ENCODE measurements at regions not wholly inside any gene's neighbourhood (a gene's known extent, or its start where the extent isn't known, plus 50 kb on each side); places are given as distances from the start of the nearest gene placed in this dataset.
"Not testable (repeated sequence)": the region's sequence is repeated elsewhere in the genome, so short reads cannot be mapped to it uniquely, and the experiment has no call there.

DNA sequence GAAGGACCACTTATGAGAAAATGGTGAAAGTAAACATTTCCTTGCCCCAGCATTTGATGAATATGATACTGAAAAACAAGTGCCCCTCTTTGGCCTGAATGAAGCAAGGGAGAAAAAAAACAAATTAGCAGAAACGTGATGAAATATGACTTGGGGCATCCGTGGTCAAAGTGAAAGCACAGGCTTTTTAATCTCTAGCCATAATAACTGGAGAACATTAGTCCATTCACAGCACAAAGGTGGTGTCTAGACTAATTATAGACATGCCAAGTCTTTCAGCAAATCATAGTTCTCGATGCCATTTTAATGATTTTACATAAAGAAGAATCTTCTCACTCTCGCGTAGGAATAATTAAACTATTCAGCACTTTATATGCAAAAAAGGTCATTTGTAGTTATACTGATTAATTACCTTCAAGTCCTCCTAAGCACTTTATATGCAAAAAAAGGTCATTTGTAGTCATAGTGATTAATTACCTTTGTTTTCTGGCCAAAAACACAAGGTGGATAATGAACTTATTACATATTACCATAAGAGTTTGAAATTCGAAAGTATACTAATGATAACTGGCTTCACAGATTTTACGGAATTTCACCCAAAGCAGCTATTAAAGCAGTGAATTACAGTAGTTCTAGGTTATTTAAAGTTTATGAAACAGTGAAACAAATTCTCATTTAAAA lies 121.6 kb downstream of the ZNF22 start:
- not testable (repeated sequence) for DNase-seq

DNA sequence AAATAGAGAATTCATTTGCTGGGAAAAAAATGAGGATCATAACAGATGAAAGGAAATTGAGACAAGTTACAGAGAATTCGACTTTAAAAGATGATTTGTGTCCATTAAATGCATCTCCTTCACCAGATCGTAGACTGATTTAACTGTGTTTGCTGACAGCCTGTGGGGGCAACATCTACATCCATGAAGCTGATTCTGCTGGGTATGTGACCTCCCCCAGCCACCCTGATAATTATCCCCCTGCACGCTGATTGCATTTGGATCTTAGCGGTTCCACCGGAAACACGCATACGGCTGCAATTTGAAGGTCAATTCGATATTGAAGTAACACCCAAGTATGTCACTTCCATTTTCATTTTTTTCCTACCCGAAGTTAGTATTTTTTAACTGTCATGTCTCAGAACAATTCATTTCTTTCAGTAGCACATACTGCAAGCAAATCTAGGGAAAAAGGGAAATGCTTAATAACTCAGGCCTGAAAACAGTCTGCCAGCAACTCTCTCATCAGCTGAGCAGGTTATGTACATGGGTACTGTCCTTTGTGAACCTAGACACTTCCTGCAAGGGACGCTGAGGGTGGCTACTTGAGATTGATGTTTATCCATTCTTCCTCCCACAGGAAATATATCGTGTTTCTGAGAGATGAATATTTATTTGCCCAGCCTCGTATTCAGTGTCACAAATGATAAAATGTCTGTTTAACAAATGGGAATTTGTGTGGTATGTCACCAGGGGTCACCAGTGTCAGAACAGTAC lies 134.9 kb downstream of the ZNF22 start:
- no peak for DNase-seq

DNA sequence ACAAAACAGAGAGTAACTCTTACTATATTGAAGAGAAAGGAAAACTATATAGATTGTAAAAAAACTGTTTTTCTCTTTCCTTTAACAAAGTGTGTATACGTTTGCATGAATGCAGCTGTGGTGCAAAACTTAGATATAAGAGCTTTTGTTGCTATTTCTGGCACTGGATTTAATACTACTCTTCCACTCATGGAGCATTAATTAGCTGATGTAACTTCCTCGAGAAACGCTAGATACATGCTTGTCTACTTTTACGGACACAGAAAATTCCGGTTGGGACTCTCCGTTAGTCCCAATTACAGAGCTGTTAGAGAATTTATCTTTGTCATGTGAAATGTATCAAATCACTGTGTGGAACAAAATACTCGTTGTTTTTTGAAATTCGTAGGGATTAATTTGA lies 135.5 kb downstream of the ZNF22 start:
- DNase-seq: no peak

DNA sequence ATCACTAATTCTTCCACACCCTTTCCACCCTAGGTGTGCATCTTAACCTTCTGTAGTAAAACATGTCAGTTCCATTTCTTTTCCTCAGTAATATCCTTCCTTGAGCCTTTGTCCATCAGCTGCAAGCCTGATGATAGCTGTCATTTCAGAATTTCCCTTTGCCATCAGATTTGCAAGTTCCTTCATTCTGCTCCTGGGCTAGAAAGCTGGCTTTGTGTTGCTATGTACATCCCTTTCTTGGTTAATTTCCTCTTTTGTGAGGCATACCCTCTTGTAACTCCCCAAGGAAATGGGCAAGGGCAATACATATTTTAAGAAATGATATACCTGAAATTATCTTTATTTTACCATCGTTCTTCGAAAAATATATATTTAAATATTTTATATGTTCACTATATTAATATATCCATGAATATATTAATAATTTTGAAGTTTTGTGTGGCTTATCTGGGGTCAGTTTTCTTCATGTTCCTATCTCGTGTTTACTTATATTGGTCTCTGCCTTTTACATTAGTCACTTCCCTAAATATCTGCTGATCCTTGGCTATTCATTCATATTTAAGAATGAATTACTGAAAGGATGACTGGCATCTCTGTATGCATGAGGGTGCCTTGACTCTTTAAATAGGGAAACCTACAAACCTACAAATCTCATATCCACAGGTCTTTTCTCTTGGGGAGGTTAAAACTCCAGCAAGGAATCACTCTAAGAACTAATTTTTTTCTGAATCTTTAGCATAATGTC lies 143.8 kb downstream of the ZNF22 start:
- DNase-seq: no peak

DNA sequence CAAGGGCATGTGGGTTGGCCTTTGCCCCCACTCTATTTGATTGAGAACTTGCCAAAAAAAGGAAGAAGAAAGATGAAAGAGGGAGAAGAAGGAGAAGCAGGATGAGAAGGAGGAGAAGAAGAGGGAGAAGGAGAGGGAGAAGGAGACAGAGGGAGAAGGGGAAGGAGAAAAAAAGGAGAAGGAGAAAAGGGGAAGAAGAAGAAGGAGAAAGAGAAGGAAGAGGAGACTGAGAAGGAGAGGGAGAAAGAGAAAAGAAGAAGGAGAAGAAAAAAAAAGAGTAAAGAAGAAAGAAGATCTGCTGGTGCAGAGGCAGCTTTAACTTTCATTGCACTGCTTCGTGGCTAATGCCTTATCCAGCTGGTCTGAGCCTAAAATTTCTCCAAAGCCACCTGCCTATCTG lies 144.4 kb downstream of the ZNF22 start:
- DNase-seq: not testable (repeated sequence)

DNA sequence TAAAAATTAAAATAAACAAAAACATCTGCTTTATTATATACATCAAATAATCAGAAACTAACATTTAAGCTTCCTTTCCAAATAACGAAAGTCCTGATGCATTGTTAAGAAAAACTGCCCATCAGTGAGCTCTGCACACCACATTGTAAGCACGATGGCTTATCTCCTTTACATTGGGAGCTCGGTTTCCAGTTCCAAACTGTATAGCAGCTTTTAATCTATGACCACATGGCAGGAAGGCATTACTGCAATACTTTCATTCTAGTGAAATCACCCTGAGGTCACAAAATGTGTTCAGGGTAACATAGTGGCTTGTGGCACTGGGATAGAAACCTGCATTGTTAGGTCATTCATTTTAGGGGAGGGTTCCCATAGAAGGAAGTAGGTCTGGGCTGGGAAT lies 146.3 kb downstream of the ZNF22 start:
- no peak for DNase-seq

DNA sequence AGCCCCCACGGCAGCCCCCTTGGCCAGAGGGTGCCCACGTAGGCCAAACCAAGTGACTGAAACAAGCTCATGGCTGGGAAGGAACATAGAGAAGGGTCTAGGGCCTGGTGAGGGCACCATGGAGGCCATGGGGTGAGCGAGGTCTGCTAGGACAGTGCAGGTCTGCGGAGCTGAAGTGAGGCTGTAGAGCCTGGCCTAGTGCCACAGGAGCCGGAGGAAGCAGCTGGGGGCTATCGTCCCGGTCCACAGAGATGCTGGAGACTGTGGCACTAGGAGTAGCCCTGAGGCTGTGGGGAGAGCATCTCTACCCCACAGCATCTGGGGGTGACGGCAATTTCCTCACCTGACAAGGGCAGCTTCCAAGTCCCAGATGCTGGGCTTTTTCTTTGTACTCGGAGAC lies 150.3 kb downstream of the ZNF22 start:
- DNase-seq: no peak

DNA sequence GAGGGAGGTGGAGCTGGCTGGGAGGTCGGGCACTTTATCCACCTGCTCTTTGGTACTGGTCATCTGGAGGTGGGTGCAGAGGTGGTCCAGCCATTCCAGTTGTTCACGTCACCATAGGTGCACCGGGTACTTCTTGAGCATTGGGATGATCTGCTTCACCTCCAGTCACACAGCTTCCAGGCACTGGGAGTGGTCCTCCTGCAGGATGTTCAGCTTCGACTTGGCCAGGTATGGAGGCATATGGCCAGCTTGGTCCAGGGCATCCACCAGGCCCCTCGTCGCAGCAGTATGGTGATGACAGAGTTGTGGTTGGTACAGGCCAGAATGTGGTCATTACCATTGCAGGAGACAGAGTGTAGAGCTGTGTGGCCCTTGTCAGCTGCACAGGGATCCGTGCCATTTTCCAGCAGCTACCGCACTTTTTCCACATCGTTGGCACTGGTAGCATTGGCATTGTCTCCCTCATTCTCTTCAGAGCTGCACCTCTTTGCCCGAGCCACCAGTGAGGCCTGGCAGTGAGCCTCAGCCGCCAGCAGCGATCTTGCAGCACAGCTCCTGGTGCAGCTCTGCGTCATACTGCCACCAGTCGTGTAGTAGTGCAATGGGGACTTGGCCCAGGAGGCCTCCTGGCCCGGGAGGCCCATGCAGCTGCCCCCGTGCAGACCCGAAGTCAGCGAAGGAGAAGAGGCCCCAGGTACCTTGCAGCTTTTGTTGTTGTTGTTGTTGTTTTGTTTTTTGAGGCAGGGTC lies 150.9 kb downstream of the ZNF22 start:
- DNase-seq: no peak

DNA sequence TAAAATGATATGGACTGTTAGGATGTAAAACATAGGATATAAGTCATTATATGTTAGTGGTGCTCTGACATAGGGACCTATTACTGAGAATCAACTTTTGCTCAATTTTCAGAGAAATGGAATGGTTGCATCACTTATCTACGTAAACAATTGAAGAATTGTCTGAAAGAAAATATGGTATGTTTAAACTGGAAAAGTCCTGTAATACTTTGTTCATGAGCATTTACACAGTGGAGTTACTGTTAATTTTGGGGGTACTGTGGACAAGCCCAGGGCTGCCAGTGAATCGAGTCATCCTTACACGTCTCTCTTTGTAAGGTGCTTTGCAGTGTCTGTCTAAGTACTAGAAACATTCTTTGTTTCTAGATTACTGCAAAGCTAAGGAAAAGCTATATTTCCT lies 152.0 kb downstream of the ZNF22 start:
- DNase-seq: no peak

DNA sequence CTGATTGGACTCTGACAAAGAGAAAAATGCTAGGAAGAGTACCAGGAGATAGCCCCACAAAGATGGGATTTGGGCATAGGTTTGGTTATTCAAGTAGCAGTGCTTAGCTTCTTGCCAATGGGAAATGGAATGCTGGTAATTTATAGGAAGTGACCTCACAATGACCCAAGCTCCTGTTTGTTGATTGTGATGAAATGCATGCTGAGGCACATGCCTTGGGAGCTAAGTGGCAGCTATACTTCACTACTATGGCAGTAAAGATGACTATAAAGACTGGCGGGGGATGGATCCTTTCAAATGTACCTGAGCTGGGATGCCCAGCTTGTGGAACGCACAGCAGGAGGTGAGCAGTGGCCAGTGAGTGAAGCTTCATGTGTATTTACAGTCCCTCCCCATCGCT lies 153.8 kb downstream of the ZNF22 start:
- no peak for DNase-seq

DNA sequence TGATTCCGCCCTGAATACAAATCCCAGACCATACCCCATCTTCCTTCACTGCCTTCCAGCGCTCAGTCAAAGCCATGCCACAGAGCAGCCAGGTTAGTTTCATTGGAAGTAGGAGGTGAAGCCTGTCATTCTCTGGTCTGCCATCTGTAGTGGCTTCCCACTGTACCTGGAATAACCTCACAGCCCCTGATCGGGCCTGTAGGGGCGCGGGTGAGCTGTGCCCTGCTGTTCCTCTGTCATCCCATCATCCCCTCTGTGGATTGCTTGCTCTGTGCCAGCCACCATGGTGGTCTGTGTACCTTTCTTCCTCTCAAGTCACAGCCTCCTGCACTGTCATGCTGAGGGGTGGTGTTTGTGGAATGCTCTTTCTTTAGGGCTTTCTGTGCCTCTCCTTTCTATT lies 155.1 kb downstream of the ZNF22 start:
- DNase-seq: no peak

DNA sequence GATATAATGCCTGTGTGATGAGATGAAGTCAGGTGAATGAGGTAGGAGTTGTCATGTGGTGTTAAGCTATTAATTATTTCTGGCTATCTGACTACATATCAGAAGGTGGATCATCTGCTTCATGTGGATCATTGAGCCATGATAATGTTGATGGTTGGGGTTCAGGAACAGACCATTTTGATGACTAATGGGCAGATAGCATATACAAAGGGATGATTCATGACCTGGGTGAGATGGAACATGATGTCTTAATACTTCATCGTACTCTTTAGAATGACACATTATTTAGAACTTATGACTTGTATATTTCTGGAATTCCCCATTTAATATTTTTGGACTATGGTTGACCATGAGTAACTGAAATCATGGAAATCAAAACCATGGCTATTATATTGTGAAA lies 155.1 kb downstream of the OR13A1 start:
- DNase-seq: no peak

DNA sequence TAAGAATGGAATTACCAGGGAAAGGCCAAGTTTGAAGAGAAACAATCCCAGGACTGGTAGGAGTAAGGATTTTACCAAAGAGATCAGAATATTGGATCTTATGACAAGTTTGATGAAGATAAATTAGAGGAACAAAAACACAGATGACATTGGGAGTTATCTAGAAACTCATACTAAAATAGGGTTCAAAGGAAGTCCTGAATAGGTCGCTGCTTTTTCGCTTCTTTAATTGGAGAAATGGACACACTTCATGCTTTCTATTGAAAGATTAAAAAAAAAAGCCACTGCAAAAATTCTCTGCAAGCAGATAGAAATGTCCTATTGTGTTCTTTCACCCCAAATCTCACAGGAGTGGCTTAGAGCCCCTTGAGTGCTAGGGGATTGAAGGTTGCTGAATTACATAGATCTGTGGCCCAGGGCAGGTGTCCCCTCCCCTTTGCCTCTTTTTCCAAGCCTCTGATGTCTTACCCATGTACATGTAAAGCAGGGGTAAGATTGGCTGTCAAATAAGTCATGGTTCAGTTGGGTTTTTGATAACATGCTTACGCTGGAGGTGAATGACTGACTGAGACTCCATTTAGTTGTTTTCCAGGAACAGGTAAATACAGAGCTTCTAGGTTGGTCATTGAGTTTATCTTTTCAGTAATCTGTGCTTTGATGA lies 152.0 kb downstream of the OR13A1 start:
- DNase-seq: no peak

DNA sequence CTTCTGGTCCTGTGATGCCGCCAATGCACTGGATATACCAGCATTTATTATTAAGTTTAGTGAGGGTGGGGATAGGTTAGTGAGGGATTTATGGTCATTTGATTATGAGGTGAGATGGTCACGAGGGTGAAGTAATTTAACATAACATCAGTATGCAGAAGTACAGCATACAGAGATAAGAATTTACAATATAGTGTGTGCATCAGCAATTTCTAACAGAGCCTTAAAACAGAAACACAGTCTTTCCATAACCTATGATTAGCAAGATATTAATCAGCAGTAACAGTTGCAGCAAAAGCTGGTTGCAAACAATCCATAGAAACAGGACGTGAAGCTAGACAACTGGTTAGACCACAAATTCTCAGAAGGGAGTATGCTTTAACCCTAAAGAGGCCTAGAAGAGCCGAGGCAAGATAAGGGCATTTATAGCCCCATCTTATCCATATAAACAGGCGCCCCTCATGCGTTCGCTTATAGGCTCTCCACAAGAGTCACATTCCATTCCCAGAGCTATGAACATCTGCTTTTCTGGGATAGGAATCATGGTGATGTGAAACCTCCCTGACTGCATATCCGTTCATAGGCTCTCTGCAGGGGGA lies 139.8 kb downstream of the OR13A1 start:
- DNase-seq: not testable (repeated sequence)

DNA sequence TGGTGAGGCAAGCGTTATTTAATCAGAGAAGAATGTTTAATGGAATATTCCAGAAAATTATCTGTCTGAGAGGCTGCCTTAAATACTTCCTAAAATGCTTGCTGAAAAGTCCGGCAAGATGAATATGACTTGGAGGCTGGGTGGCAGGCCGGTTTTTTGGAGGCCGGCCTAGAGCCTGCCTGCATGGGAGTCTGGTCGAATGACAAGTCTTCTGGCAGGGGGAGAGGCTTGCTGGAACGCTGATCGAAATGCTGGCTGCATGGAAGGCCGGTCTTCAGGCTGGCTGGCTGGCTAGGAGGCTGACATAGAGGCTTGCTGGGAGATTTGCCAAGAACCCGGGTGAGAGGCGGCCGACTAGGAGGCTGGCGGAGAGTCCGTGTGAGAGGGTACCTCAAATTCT lies 135.7 kb downstream of the OR13A1 start:
- no peak for DNase-seq

DNA sequence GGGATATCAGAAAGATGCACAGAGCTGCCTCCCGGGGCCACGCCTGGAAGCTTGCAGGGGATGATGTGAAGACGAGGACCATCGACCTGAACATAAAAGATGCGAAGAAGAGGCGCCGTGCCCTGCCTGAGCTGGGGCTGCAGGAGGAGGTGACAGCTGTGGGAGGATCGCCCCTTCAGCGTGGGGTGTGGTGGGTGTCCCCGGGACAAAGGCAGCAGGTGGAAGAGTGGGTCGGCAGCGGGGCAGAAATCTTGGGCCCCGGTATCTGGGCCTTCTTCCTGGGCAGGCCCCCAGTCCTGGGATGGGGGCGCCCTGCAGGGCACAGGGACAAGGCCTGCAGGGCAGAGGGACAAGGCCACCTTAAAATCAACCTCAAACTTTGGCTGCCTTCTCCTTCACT lies 134.9 kb downstream of the OR13A1 start:
- DNase-seq: no peak

DNA sequence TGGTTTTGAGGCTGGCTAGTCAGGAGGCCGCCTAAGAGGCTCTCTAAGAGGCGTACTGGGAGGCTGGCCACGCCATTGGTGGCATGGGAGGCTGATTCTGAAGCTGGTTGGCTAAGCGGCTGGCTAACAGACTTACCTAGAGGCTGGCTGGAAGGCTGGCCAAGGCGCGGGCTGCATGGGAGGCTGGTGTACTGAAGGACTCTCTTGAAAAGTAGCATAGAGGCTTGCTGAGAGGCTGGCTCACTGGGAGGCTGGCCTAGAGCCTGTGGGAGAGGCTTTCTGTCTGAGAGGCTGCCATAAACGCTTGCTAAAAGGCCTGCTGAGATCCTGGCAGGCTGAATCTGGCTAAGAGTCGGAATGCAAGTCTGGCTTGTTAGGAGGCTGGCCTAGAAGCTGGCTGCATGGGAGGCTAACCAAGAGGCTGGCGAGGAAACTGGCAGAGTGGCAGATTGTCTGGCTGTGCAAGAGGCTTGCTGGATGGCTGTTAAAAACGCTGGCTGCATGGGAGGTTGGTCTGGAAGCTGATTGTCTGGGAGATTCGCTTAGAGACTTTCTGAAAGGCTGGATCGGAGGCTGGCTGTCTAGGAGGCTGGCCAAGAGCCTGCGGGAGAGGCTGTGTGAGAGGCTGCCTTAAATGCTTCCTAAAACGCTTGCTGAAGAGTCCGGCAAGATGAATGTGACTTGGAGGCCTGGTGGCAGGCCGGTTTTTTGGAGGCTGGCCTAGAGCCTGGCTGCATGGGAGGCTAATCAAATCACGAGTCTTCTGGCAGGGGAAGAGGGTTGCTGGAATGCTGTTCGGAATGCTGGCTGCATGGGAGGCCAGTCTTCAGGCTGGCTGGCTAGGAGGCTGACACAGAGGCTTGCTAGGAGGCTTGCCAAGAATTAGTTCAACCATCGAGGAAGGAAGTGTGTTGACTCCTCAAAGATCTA lies 134.2 kb downstream of the OR13A1 start:
- no peak for DNase-seq

DNA sequence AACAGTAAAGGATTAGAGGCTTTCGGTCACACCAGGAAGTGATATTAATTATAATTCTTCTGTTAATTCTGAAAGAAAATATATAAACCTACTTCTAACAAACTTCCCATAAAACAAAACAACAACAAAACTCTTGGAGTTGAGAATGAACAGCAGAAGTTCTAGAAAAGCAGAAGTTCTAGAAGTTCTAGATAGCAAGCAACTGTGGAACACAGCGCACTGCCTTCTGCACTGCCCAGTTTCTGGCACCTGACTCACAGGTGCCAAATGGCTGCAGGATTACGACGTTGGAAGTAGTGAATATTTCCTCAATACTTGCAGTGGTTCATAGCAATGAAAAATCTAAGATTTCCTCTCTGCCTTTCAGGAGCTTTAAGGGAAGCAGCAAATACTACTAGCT lies 132.2 kb downstream of the OR13A1 start:
- no peak for DNase-seq

DNA sequence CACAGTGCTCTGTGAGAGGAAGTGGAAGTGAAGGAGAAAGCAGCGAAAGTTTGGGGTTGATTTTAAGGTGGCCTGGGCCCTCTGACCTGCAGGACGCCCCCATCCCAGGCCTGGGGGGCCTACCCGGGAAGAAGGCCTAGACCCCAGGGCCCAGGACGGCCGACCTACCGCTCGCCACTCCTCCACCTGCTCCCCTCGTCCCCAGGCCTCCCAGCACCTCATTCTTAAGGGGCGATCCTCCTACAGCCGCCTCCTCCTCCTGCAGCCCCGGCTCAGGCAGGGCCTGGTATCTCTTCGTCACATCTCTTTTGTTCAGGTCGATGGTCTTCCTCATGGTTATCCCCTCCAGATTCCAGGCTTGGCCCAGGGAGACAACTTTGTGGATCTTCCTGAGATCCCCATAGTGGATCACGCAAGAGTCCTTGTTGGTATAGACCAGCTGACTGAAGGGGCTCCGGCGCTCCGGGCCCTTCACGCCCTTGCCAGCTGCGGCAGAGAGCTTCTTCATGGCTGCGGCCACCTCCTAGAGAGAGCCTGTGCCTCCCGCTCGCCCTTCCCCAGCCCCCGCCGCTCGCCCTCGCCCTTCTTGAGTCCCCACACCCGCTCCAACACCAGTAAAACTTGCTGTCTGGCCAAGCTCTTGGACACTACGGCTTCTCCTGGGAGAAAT lies 117.5 kb downstream of the OR13A1 start:
- DNase-seq: no peak

DNA sequence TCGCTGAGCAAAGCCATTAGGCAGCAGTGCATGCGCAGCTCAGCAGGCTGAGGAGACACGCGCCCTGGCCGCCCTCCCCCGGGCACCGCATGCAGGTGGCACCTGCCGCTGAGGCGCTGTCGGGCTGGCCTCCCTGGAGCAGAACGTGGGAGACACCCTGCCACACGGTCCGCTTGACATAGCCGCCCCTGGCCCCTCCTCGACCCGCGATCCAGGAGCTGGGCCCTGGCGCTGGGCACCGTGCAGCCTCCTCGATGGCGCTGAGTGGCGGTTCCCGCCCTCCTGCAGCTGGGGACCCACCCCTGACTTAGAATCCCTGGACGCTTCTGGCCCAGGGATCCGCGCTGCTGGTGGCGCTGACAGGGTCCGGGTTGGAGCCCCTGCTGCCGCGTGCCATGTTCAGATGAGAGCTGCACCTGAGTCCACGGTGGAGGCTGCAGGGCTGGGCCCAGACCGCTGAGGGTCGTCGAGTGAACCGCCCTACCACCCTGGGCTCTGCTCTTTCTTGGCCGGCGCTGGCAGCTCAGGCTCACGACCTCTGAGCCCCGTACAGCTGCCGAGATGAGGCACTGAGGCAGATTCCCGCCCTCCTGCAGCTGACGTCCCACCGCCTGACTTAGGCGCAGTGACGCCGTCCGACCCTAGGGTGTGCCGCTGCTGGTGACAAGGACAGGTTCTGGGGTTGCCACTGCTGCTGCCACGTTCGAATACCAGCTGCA lies 116.8 kb downstream of the OR13A1 start:
- no peak for DNase-seq
